ENCODE measurements at regions not wholly inside any gene's neighbourhood (a gene's known extent, or its start where the extent isn't known, plus 50 kb on each side); places are given as distances from the start of the nearest gene placed in this dataset.

GRCh38 chr15:46460431-46461094, 825.7 kb downstream of the SQOR start:
- H3K4me1 Mint-ChIP-seq = peaks cover 12% of the 10 kb centered on the region
- no peak overlapping the region for H3K27ac Mint-ChIP-seq
- no peaks in the 10 kb centered on the region for H3K9me3 Mint-ChIP-seq
- H3K27me3 Mint-ChIP-seq (ENCODE audit: low read depth, poor library complexity) = no peaks in the 10 kb centered on the region
- DNase-seq = no peak
- H3K36me3 Mint-ChIP-seq (ENCODE audit: low read depth) = no peaks in the 10 kb centered on the region
- TF ChIP-seq CTCF (IDR thresholded peaks at IDR 0.05) = no peak
- H3K4me3 Mint-ChIP-seq = no peak overlapping the region

DNA sequence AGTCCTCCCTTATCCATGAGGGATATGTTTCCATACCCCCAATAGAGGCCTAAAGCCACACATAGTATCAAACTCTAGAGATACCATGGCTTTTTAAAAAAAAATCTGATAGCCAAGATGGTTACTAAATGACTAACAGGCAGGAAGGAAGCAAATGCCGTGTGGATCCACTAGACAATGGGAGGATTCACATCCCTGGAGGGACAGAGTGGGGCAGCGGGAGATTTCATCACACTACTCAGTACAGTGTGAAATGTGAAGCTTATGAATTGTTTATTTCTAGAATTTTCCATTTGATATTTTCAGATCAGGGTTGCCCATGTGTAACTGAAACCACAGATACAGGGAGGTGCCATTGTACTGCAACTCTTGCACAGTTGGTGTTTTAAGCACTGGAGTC, 826.6 kb downstream of the SQOR start:
- TF ChIP-seq CTCF (IDR thresholded peaks at IDR 0.05) = no peak
- Mint-ChIP-seq H3K27me3 (ENCODE audit: low read depth, poor library complexity) (no peaks in the 10 kb centered on the region), H3K4me1 (peaks cover 4% of the 10 kb centered on the region), H3K9me3 (no peaks in the 10 kb centered on the region), H3K4me3 (no peak overlapping the region), H3K36me3 (ENCODE audit: low read depth) (no peaks in the 10 kb centered on the region), H3K27ac (no peak overlapping the region)
- DNase-seq = no peak

- H3K27me3 Mint-ChIP-seq (ENCODE audit: low read depth, poor library complexity) = no peaks in the 10 kb centered on the region
- no peak overlapping the region for H3K27ac Mint-ChIP-seq
- no peaks in the 10 kb centered on the region for H3K9me3 Mint-ChIP-seq
- DNase-seq = no peak
- no peaks in the 10 kb centered on the region for H3K36me3 Mint-ChIP-seq (ENCODE audit: low read depth)
- no peak overlapping the region for H3K4me3 Mint-ChIP-seq
- H3K4me1 Mint-ChIP-seq = no peaks in the 10 kb centered on the region
- TF ChIP-seq CTCF (IDR thresholded peaks at IDR 0.05) = no peak
These were observed 832.2 kb downstream of the SQOR start for GRCh38 chr15:46467041-46467440.

DNA sequence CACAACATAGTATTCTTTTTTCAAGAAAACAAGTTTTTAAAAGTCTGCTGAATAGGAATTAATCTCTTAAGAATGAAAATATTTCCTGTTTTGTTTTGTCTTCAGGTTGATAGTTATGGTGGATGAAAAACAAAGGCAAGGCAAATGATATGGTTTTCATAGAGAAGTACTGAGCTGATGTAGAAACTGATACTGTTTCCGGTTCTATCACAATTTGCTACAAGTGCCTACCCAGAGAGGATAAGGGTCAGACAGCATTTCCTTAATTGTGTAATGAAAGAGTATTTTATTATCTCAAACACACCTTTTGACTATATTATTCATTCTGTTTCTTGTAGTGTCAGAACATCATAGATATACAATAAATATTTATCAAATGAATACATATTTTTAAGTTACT, 836.3 kb downstream of the SQOR start:
- H3K9me3 Mint-ChIP-seq = peaks cover 27% of the 10 kb centered on the region
- no peaks in the 10 kb centered on the region for H3K4me1 Mint-ChIP-seq

GRCh38 chr15:46489276-46489675, 854.4 kb downstream of the SQOR start:
- no peak for DNase-seq
- no peak for TF ChIP-seq CTCF (IDR thresholded peaks at IDR 0.05)
- H3K27ac Mint-ChIP-seq = no peak overlapping the region
- peaks cover 29% of the 10 kb centered on the region for H3K9me3 Mint-ChIP-seq
- no peaks in the 10 kb centered on the region for H3K27me3 Mint-ChIP-seq (ENCODE audit: low read depth, poor library complexity)
- H3K36me3 Mint-ChIP-seq (ENCODE audit: low read depth) = peaks cover 10% of the 10 kb centered on the region
- no peak overlapping the region for H3K4me3 Mint-ChIP-seq
- H3K4me1 Mint-ChIP-seq = peaks cover 27% of the 10 kb centered on the region

More for the DNA sequence above, 836.3 kb downstream of the SQOR start:
- no peak for DNase-seq
- Mint-ChIP-seq H3K27ac (no peak overlapping the region), H3K27me3 (ENCODE audit: low read depth, poor library complexity) (no peaks in the 10 kb centered on the region), H3K36me3 (ENCODE audit: low read depth) (no peaks in the 10 kb centered on the region), H3K4me3 (no peak overlapping the region)
- no peak for TF ChIP-seq CTCF (IDR thresholded peaks at IDR 0.05)

DNA sequence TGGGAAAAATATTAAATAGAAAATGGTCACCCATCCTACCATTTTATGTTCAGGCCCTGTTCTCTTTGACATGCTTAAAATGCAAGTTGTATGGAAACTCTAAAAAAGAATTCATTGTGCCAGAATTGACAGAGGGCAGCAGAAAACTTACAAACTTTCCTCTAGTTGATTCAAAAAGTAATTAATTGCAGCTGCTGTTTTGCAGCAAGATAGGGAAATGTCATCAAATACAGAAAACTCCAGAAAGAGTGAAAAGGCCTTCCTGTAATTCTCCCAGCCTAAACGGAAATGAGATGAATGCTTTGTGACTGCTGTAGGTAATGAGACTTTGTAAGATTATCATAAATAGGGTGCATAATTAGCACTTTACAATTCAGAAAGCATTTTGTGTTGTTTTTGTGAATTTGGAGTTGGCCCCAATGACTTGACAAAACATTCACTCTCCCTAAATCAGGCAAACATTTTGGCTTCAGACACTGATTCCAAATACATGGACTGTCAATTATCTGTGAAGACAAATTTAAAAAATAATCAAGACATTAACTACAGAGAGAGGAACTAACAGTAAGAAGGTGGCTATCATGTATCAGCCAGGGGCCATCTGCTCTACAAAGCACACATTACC, 861.8 kb downstream of the SQOR start:
- no peak for TF ChIP-seq CTCF (IDR thresholded peaks at IDR 0.05)
- no peaks in the 10 kb centered on the region for H3K27me3 Mint-ChIP-seq (ENCODE audit: low read depth, poor library complexity)
- H3K36me3 Mint-ChIP-seq (ENCODE audit: low read depth) = peaks cover 14% of the 10 kb centered on the region
- H3K4me1 Mint-ChIP-seq = no peaks in the 10 kb centered on the region
- no peak overlapping the region for H3K27ac Mint-ChIP-seq
- peaks cover 34% of the 10 kb centered on the region for H3K9me3 Mint-ChIP-seq
- H3K4me3 Mint-ChIP-seq = no peak overlapping the region
- no peak for DNase-seq

All from nephron progenitor cell (in vitro differentiated cells).